HEK293 (cell line): ENCODE measurements at regions not wholly inside any gene's neighbourhood (a gene's known extent, or its start where the extent isn't known, plus 50 kb on each side); places are given as distances from the start of the nearest gene placed in this dataset.

Source experiments
- CTCF ChIA-PET: fragments of 350-600 bp; formaldehyde crosslinking; extraction: SDS; loops from one replicate; lab custom pipeline; 2021; ENCODE audit warnings: antibody characterized with exemption; lab: Yijun Ruan, JAX
- POLR2A ChIA-PET: fragments of 300-600 bp; formaldehyde crosslinking; extraction: SDS; loops from one replicate; lab custom pipeline; 2020; ENCODE audit warnings: antibody characterized with exemption, inconsistent platforms; lab: Yijun Ruan, JAX
- H3K27ac ChIP-seq: fragments of 200-500 bp; sonication (Bioruptor generic); 2 replicates; pipeline ENCODE4 v1.5.1; 2014; ENCODE audit warnings: low read depth, low read length, control low read depth, inconsistent platforms; ENCODE audit errors: extremely low read depth
- H3K36me3 ChIP-seq, 2 experiments: fragments of 200-500 bp in 1 of 2; sonication (Bioruptor generic) in 1 of 2; 1 replicate in 1 of 2; 2 replicates in 1 of 2; pipeline ENCODE4 v1.5.1; 2014 to 2017; ENCODE audit warnings: inconsistent platforms in 2 of 2, low read length in 2 of 2; ENCODE audit not compliant: control insufficient read depth in 2 of 2, insufficient read depth in 1 of 2
- H3K4me1 ChIP-seq: fragments of 200-500 bp; sonication (Bioruptor generic); 2 replicates; pipeline ENCODE4 v1.5.1; 2014; ENCODE audit warnings: mild to moderate bottlenecking, low read length, inconsistent platforms; ENCODE audit not compliant: control insufficient read depth, insufficient read depth
- H3K4me3 ChIP-seq: 2 replicates; pipeline ENCODE4 v1.5.1; 2011; ENCODE audit warnings: low read depth, mild to moderate bottlenecking, control low read depth, low read length, moderate library complexity
- H3K9me3 ChIP-seq: fragments of 200-500 bp; sonication (Bioruptor generic); 2 replicates; pipeline ENCODE4 v1.5.1; 2014; ENCODE audit warnings: low read depth, low read length, inconsistent platforms; ENCODE audit not compliant: control insufficient read depth, insufficient read depth
- GFI1B ChIP-seq: fragments of 450-650 bp; formaldehyde crosslinking; IDR thresholded peaks from 2 replicates; pipeline ENCODE4 v1.5.1; 2016; ENCODE audit warnings: missing biosample characterization, missing genetic modification characterization
- KLF16 ChIP-seq: fragments of 450-650 bp; formaldehyde crosslinking; IDR thresholded peaks from 2 replicates; pipeline ENCODE4 v1.5.1; 2017; ENCODE audit warnings: missing biosample characterization, missing genetic modification characterization
- RBAK ChIP-seq: fragments of 450-650 bp; formaldehyde crosslinking; IDR thresholded peaks from 2 replicates; pipeline ENCODE4 v1.5.1; 2016; ENCODE audit warnings: missing biosample characterization, missing genetic modification characterization
- REPIN1 ChIP-seq: fragments of 450-650 bp; formaldehyde crosslinking; IDR thresholded peaks from 2 replicates; pipeline ENCODE4 v1.5.1; 2017; ENCODE audit warnings: missing biosample characterization, missing genetic modification characterization, low read depth
- SCRT1 ChIP-seq: fragments of 450-650 bp; formaldehyde crosslinking; IDR thresholded peaks from 2 replicates; pipeline ENCODE4 v1.5.1; 2016; ENCODE audit warnings: missing biosample characterization, missing genetic modification characterization, borderline replicate concordance
- YY2 ChIP-seq: fragments of 450-650 bp; formaldehyde crosslinking; IDR thresholded peaks from 2 replicates; pipeline ENCODE4 v1.5.1; 2016; ENCODE audit warnings: missing biosample characterization, missing genetic modification characterization
- ZBTB7A ChIP-seq: fragments of 450-650 bp; formaldehyde crosslinking; IDR thresholded peaks from 2 replicates; pipeline ENCODE4 v1.5.1; 2016; ENCODE audit warnings: low read depth, missing biosample characterization, missing genetic modification characterization
- ZEB2 ChIP-seq: fragments of 450-650 bp; formaldehyde crosslinking; IDR thresholded peaks from 2 replicates; pipeline ENCODE4 v1.5.1; 2016; ENCODE audit warnings: missing biosample characterization, missing genetic modification characterization
- ZFP3 ChIP-seq: fragments of 450-650 bp; formaldehyde crosslinking; IDR thresholded peaks from 2 replicates; pipeline ENCODE4 v1.5.1; 2016; ENCODE audit warnings: low read depth, missing biosample characterization, missing genetic modification characterization
- ZNF140 ChIP-seq: fragments of 450-650 bp; formaldehyde crosslinking; IDR thresholded peaks from 2 replicates; pipeline ENCODE4 v1.5.1; 2016; ENCODE audit warnings: missing biosample characterization, missing genetic modification characterization
- ZNF175 ChIP-seq: fragments of 450-650 bp; formaldehyde crosslinking; IDR thresholded peaks from 2 replicates; pipeline ENCODE4 v1.5.1; 2016; ENCODE audit warnings: missing biosample characterization, missing genetic modification characterization
- ZNF211 ChIP-seq: fragments of 450-650 bp; formaldehyde crosslinking; IDR thresholded peaks from 2 replicates; pipeline ENCODE4 v1.5.1; 2016; ENCODE audit warnings: low read depth, missing biosample characterization, missing genetic modification characterization
- ZNF274 ChIP-seq, 2 experiments: fragments of 200-500 bp in 1 of 2; fragments of 450-650 bp in 1 of 2; sonication (Bioruptor generic) in 1 of 2; formaldehyde crosslinking in 1 of 2; IDR thresholded peaks; 2 replicates each; pipeline versions ENCODE4 v1.5.1 to v1.6.1; 2014 to 2016; ENCODE audit warnings: borderline replicate concordance in 1 of 2, inconsistent platforms in 1 of 2, low read length in 1 of 2, missing biosample characterization in 1 of 2, missing genetic modification characterization in 1 of 2
- ZNF335 ChIP-seq: fragments of 450-650 bp; formaldehyde crosslinking; conservative IDR thresholded peaks from 2 replicates; pipeline ENCODE4 v1.5.1; 2016; ENCODE audit warnings: missing biosample characterization, missing genetic modification characterization
- ZNF48 ChIP-seq: fragments of 450-650 bp; formaldehyde crosslinking; IDR thresholded peaks from 2 replicates; pipeline ENCODE4 v1.5.1; 2016; ENCODE audit warnings: missing biosample characterization, missing genetic modification characterization
- ZNF501 ChIP-seq: fragments of 450-650 bp; formaldehyde crosslinking; IDR thresholded peaks from 2 replicates; pipeline ENCODE4 v1.5.1; 2016; ENCODE audit warnings: missing biosample characterization, missing genetic modification characterization
- ZNF521 ChIP-seq: fragments of 450-650 bp; formaldehyde crosslinking; IDR thresholded peaks from 2 replicates; pipeline ENCODE4 v1.5.1; 2017; ENCODE audit warnings: missing biosample characterization, mild to moderate bottlenecking, missing genetic modification characterization
- ZNF548 ChIP-seq: fragments of 450-650 bp; formaldehyde crosslinking; IDR thresholded peaks from 2 replicates; pipeline ENCODE4 v1.5.1; 2016; ENCODE audit warnings: missing biosample characterization, missing genetic modification characterization
- ZNF571 ChIP-seq: fragments of 450-650 bp; formaldehyde crosslinking; IDR thresholded peaks from 2 replicates; pipeline ENCODE4 v1.5.0; 2017; ENCODE audit warnings: missing biosample characterization, missing genetic modification characterization
- ZNF610 ChIP-seq: fragments of 450-650 bp; formaldehyde crosslinking; IDR thresholded peaks from 2 replicates; pipeline ENCODE4 v1.5.1; 2016; ENCODE audit warnings: missing biosample characterization, missing genetic modification characterization, borderline replicate concordance
- ZNF76 ChIP-seq: fragments of 450-650 bp; formaldehyde crosslinking; IDR thresholded peaks from 2 replicates; pipeline ENCODE4; 2016; ENCODE audit warnings: low read depth, missing biosample characterization, missing genetic modification characterization, borderline replicate concordance
- TF ChIP-seq, protein P1 (sequence below): fragments of 450-650 bp; formaldehyde crosslinking; IDR thresholded peaks from 2 replicates; pipeline ENCODE4 v1.5.1; 2016; ENCODE audit warnings: missing biosample characterization, missing genetic modification characterization
- TF ChIP-seq, protein P2 (sequence below): IDR thresholded peaks from 2 replicates; pipeline ENCODE4 v1.6.1; 2011; ENCODE audit warnings: mild to moderate bottlenecking, low read depth, low read length, borderline replicate concordance

DNA sequence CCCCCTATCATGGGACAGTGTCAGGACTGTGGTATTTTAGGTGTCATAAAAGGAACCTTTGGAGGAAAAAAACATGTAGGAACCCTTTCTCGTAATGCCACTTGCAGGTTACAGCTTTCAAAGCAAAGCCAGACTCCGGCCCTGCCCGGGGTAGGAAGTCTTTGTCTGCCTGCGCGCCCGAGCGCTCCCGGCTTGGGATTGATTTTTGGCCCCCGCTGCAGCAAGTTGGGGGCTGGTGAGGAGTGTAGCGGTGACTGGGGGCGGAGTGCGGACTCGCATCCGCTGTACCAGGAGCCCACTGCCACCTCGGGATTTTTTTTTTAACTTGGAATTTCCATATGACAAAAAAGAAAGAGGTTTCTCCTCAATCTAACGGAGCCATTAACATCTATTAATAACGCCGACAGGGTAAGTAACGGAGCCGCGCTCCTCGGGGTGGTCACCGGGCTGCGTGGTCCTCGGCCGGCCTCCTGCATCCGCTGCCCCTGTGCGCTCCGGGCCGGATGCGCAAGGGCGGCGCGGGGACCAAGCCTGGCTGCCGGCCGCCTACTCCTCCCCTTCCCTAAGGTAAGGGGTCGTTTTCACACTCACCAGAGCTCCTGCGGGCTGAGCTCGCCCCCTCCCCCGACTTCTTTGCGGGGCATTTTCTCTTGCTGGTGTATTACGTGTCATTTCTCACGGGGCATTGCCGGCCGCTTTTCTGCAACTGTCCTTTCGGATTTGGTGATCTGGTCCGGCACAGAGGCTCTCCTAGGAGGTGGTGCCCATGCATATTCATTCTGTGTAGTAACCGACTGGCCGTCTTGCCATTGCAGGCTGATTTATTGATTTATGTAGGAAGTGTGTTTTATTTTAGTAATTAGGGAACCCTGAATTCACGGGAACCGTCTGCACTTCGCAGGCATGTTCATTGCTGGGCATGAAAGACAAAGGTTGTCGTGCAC is 219.8 kb upstream of the TOPAZ1 start (continued):
- TF ChIP-seq ZFP3 (tag by site-specific recombination): no peak
- TF ChIP-seq ZNF274 (IDR thresholded peaks at IDR 0.05; ENCODE audit: low read length): no peak
- TF ChIP-seq ZNF274 (tag by site-specific recombination; IDR thresholded peaks at IDR 0.05; ENCODE audit: borderline replicate concordance): no peak

DNA sequence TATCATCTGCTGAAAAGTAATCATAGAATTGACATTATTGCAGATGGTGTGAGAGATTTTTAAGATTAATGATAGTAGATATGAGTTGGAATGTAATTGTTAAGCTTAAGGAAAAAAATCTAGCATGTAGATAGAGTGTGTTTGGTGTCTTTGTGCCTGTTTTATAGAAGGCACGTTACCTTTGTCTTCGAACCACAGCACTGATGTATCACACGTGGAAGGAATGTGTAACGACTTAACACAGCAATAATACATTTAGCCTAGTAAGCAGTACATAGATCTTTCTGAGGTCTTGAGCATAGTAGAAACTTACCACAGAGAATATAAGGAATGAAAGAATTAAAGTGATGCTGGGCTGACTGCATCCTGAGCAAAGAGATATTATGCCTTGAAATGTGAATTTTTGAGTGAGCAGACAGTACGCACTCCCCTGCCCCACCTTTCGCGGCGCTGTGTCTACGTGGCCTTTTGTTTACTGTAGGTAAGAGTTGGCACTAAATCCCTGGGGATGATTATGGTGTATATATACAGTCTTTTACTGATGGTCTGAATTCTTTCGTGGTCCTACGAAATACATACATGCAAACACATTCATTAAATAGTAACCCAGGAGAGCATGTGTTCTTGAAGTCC is 217.6 kb upstream of the TOPAZ1 start:
- Histone ChIP-seq H3K36me3 (no peaks in the 10 kb centered on the region), H3K4me3 (no peak overlapping the region), H3K9me3 (no peaks in the 10 kb centered on the region), H3K4me1 (no peaks in the 10 kb centered on the region), H3K27ac (no peak overlapping the region)
- POLR2A ChIA-PET: no interaction called here
- TF ChIP-seq RBAK (tag by site-specific recombination): no peak
- TF ChIP-seq ZNF548: no peak
- CTCF ChIA-PET: interaction anchor here (0.6 kb wide), 1 partner anchor 307 kb away, joined by 4 read pairs; no protein-coding TSS in a partner anchor

DNA sequence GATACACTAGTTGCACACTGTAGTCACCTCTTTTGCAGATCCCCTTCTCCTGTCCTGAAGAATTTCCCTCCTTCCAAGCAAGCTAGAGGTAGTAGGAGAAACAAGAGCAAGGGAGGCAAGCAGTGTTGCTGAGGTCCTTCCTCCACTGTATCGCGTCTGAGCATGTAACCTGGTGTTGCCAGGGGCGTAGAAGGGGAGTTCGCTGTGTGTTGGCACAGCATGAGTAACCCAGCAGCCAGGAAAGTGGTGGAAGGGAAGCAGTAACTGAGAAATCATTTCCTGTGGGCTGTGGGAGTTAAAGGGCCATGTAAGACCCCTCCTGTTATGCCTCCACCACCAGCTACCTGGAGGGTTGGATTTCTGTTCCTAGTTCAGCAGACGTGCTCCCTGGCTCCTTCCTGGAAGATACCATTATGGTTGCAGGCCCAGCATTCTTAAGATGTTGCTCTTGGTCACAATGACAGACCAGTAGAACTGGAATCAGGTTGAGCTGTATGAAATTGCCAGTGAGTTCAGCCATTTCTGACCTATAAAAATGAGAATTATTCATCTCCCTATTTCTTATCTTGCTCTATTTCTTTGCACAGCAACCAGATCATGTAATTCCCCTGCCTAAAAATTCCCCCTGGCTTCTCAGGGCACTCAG is 215.3 kb upstream of the TOPAZ1 start:
- H3K36me3 ChIP-seq: no peaks in the 10 kb centered on the region
- POLR2A ChIA-PET: no interaction called here
- no peaks in the 10 kb centered on the region for H3K4me1 ChIP-seq
- TF ChIP-seq YY2 (tag by site-specific recombination) (no peak), ZNF140 (tag by site-specific recombination) (no peak), ZNF501 (tag by site-specific recombination) (no peak), RBAK (tag by site-specific recombination) (no peak), ZEB2 (tag by site-specific recombination) (no peak), REPIN1 (tag by site-specific recombination) (no peak), GFI1B (tag by site-specific recombination) (no peak), ZNF610 (tag by site-specific recombination) (no peak), ZNF211 (tag by site-specific recombination) (no peak), ZNF571 (no peak), ZNF521 (tag by site-specific recombination) (no peak), ZBTB7A (tag by site-specific recombination) (no peak), SCRT1 (no peak), KLF16 (tag by site-specific recombination) (no peak), ZNF48 (tag by site-specific recombination) (no peak), ZNF76 (tag by site-specific recombination) (no peak), ZNF335 (tag by site-specific recombination) (no peak), ZNF175 (tag by site-specific recombination) (no peak)
- TF ChIP-seq, protein P1, sequence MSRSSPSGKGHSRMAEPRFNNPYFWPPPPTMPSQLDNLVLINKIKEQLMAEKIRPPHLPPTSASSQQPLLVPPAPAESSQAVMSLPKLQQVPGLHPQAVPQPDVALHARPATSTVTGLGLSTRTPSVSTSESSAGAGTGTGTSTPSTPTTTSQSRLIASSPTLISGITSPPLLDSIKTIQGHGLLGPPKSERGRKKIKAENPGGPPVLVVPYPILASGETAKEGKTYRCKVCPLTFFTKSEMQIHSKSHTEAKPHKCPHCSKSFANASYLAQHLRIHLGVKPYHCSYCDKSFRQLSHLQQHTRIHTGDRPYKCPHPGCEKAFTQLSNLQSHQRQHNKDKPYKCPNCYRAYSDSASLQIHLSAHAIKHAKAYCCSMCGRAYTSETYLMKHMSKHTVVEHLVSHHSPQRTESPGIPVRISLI (tag by site-specific recombination): no peak
- TF ChIP-seq, protein P2, sequence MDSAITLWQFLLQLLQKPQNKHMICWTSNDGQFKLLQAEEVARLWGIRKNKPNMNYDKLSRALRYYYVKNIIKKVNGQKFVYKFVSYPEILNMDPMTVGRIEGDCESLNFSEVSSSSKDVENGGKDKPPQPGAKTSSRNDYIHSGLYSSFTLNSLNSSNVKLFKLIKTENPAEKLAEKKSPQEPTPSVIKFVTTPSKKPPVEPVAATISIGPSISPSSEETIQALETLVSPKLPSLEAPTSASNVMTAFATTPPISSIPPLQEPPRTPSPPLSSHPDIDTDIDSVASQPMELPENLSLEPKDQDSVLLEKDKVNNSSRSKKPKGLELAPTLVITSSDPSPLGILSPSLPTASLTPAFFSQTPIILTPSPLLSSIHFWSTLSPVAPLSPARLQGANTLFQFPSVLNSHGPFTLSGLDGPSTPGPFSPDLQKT: no peak
- no peak overlapping the region for H3K27ac ChIP-seq
- H3K4me3 ChIP-seq: no peak overlapping the region
- H3K9me3 ChIP-seq: no peaks in the 10 kb centered on the region
- CTCF ChIA-PET: interaction anchor here (0.6 to 1.2 kb wide), 2 partner anchors 172 to 216 kb away, joined by 4 to 5 read pairs; no protein-coding TSS in a partner anchor
